GM10266 (cell line): ENCODE measurements at regions not wholly inside any gene's neighbourhood (a gene's known extent, or its start where the extent isn't known, plus 50 kb on each side); places are given as distances from the start of the nearest gene placed in this dataset.

Experiments
- DNase-seq: peaks from one replicate; pipeline ENCODE4 v3.0.0; 2012; ENCODE audit errors: extremely low spot score
- TF ChIP-seq, protein P1 (sequence below): IDR thresholded peaks from 2 replicates; pipeline ENCODE4 v1.5.1; 2012; ENCODE audit warnings: mild to moderate bottlenecking, low read depth; ENCODE audit not compliant: control insufficient read depth, insufficient read depth; ENCODE audit errors: missing control alignments

DNA sequence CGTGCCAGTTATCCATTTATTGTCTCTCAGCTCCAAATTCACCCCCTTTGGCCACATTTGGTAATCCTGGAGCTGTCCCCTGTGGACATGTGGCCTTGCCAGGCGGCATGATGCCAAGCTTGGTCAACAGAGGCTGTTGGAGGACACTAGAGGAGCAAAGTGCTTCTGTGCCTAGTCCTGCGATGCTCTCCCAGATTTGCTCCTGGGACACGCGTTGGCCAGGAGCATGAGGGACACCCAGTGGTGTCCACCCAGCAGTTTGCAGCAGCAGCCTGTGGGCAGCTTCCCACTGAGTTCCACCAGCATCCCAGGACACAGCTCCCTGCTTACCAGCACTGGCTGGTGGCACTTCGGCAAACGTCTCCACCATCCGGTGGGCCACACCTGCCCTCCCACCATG, 55.5 kb upstream of the STEAP1B start:
- no peak for DNase-seq

DNA sequence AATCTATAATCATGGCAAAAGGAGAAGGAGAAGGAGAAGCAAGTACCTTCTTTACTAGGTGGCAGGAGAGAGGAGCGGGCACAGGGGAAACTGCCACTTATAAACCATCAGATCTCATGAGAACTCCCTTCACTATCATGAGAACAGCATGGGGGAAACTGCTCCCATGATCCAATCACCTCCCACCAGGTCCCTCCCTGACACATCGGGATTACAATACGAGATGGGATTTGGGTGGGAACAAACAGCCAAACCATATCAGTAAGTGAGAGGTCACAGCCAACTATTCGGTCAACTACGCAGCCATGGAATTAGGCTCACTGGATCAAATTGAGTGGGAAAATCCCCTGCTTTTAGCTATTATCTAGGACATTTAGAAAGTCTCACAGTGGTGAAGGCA, 54.2 kb upstream of the STEAP1B start:
- DNase-seq: no peak
- TF ChIP-seq, protein P1, sequence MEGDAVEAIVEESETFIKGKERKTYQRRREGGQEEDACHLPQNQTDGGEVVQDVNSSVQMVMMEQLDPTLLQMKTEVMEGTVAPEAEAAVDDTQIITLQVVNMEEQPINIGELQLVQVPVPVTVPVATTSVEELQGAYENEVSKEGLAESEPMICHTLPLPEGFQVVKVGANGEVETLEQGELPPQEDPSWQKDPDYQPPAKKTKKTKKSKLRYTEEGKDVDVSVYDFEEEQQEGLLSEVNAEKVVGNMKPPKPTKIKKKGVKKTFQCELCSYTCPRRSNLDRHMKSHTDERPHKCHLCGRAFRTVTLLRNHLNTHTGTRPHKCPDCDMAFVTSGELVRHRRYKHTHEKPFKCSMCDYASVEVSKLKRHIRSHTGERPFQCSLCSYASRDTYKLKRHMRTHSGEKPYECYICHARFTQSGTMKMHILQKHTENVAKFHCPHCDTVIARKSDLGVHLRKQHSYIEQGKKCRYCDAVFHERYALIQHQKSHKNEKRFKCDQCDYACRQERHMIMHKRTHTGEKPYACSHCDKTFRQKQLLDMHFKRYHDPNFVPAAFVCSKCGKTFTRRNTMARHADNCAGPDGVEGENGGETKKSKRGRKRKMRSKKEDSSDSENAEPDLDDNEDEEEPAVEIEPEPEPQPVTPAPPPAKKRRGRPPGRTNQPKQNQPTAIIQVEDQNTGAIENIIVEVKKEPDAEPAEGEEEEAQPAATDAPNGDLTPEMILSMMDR: no peak

More for the DNA sequence above, 55.5 kb upstream of the STEAP1B start:
- TF ChIP-seq, protein P1: no peak

DNA sequence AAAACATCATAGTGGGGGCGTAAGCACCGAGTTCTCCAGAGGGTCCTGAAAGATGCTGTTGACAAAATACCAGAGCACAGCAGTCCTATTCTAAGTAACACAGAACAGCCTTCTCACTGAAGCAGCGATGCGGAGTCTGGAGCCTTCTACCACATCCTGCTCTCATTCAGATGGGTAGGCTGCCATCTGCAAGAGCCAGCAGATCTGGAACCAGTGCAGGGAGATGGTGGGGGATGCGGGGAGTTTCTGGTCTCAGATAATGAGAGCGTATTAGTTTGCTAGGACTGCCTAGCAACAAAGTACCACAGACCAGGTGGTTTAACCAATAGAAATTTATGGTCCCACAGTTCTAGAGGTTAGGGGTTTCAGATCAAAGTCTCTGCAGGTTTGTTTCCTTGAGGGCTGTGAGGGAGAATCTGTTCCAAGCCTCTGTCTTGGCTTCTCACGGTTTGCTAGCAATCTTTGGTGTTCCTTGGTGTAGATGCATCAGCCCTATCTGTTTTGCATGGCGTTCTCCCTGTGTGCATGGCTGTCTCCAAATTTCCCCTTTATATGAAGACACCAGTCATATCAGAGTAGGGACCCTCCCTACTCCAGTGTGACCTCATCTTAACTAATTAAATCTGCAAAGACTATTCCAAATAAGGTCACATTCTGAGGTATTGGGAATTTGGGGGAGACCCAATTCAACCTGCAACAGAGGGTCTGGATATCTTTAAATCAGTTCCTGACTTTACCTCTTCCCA, 52.0 kb upstream of the STEAP1B start:
- TF ChIP-seq, protein P1: no peak
- DNase-seq: no peak

DNA sequence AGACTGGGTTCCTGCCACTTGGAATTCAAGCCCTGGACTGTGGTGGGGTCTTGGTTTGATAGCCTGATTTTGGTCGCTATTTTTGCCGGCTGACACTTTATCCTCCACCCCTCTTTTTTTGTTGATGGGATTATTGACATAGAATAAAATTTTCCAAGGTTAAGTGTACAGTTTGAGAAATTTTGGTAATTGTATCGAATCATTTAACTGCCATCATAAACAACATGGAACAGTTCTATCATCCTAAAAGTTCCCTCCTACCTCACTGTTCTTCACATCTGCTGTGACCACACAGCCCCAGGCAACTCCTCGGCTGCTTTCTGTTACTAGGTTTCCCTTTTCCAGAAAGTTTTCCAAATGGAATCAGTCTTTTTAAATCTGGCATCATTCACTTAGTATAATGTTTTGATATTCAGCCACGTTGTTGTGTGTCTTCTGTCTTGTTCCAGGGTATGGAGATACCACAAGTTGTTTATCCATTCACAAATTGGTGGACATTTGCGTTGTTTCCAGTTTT, 50.6 kb upstream of the STEAP1B start:
- DNase-seq: no peak
- TF ChIP-seq, protein P1: no peak

DNA sequence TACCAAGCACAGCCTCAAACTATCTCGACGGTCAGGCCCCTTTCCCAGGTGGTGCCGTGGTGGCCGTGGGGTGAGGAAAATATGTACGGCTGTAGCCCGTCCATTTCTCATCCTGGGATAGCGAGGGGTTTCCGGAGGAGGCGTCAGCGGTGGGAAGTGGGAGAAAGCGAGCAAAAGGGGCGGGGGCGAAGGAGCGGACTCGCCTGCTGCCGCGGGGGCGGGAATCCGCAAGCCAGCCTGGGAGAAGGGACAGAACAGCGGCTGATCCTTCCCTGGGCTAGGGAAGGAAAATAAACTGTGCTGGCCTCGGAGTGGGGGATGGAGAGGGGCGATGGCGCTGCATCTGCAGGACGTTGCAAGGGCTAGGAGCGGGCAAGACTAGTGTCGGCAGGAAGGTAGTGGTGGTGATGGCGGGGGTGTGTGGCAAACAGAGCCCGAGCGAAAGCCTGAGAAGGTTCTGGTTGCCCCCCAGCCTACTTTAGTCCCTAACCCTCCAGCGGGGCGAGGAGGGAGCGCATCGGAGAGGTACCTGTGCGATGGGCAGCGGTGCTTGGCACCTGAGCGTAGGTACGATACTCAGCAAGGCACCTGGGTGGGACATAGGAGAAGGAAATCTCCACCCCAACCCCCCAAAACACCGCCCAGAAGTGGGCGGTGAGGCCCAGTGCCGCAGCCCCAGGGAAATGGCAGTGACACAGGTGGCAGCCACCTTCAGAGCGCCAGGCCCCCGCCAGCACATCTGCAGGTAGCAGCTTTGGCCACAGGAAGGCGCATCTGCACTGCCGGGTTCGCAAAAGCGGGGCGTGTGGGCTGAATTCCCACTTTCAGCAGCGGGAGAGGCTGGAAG, 49.9 kb upstream of the STEAP1B start:
- TF ChIP-seq, protein P1: peak; percentile 49
- no peak for DNase-seq
